NCI-H460 (cell line): ENCODE measurements at regions not wholly inside any gene's neighbourhood (a gene's known extent, or its start where the extent isn't known, plus 50 kb on each side); places are given as distances from the start of the nearest gene placed in this dataset.
"Not testable (repeated sequence)": the region's sequence is repeated elsewhere in the genome, so short reads cannot be mapped to it uniquely, and the experiment has no call there.

Experiments
- DNase-seq: peaks from one replicate; pipeline ENCODE4 v3.0.0-alpha.2; 2016; ENCODE audit warnings: low read depth; ENCODE audit errors: extremely low read depth

DNA sequence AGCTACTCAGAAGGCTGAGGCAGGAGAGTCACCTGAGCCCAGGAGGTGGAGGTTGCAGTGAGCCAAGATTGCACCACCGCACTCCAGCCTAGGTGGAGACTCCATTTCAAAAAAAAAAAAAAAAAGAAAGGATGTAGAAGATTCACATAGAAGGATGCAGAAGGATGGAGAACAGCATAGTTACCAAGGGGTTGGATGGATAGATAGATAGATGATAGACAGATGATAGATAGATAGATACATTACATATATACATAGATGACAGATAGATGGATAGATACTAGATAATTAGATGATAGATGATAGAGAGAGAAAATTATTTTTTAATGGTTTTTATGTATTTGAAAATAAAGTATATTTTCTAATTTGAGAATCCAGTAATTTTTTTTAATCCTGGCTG is 160.7 kb upstream of the ARID1B start:
- no peak for DNase-seq

DNA sequence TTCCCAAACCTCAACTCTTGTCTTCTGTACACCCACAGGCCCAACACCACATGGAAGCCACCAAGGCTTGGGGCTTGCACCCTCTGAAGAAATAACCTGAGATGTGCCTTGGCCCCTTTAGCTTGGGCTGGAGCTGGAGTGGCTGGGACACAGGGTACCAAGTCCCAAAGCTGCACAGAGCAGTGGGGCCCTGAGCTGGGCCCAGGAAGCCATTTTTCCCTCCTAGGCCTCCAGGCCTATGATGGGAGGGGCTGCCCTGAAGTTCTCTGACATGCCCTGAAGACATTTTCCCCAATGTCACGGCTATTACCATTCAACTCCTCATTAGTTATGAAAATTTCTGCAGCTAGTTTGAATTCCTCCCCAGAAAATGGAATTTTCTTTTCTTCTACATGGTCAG is 163.2 kb upstream of the ARID1B start:
- DNase-seq: no peak

DNA sequence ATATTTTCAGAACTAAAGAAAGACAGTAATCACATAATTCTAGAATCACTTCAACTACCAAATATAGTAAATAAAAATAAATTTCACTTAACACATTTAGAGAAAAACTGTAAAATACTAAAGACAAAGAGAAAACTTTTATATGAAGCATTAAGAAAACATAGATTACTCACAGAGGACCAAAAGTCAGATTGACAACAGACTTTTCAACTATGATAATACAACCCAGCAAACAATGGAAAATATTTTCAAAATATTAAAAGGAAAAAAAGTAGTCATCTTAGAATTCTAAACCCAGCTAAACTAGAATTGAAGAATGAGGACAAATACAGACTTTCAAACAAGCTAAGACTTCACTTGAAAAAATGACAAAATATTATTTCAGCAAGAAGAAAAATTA is 164.8 kb upstream of the ARID1B start:
- no peak for DNase-seq

DNA sequence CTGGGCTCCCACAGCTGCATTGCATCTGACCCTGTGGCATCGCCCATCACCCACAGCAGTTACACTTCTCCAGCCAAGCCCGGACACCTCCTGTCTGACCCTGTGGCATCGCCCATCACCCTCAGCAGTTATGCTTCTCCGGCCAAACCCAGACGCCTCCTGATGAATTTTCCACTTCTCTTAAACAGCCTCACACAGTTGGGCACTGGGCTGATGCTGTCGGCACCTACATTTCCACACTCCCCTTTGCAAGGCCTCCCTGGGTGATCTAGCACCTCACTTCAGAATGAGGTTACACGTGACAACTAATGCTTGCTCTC is 175.2 kb upstream of the ARID1B start:
- no peak for DNase-seq

DNA sequence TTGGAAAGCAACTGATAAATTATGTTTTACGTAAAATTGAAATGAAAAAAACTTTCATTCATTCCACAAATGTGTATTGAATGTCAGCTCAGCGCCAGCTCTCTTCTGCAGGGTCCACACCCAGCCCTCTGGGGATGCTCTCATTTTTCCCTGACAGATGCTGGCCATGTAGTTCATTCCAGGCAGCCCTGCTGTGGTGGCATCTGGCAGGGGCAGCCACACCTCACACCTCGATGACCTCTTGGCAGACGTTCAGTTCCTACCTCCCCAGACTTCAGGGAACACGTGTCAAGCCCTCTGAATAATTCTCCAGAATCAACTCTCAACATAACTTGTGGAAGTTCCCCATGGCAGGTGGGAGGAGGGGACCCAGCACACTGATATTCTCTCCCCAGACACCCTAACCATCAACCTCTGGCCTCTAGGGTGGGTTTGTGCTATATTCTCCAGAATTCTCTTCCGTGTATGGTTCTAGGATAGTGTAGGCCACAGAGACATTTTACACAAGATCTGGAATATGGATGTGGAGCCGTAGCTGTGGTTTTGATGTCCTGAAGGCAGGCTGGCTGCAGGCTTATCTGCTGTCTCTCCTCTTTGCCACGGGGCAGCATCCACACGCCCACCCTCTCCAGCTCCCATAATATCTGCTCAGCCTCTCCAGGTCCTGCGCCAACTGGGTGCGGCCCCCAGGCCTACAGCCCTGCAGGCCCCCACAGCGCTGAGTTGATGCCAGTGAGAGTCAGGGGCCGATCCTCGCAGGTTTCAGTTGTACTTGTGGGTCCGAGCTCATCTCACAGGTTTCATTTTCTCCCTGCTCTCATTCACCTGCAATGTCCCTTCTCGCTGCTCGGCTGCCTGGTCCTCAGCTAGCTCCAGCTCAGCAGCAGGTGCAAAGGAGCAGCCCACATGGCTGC is 175.8 kb upstream of the ARID1B start:
- no peak for DNase-seq

DNA sequence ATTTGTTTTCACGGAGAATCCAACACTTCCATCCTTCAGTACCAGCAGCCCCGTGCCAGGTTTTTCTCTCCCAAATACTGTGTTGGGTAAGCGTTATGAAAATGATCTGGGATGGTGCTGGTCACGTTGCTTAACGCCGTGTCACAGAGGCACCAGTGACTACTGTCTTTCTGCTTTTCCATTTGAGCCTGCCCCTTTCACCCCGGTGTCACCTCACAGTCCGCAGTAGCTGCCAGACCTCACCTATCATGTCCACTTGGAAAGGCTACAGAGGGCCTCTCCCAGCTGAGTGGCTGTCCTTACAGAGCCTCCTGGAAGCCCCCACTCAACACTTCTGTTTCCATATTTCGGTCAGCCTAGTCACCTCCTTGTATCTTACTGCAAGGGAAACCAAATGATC is 176.5 kb upstream of the ARID1B start:
- no peak for DNase-seq

DNA sequence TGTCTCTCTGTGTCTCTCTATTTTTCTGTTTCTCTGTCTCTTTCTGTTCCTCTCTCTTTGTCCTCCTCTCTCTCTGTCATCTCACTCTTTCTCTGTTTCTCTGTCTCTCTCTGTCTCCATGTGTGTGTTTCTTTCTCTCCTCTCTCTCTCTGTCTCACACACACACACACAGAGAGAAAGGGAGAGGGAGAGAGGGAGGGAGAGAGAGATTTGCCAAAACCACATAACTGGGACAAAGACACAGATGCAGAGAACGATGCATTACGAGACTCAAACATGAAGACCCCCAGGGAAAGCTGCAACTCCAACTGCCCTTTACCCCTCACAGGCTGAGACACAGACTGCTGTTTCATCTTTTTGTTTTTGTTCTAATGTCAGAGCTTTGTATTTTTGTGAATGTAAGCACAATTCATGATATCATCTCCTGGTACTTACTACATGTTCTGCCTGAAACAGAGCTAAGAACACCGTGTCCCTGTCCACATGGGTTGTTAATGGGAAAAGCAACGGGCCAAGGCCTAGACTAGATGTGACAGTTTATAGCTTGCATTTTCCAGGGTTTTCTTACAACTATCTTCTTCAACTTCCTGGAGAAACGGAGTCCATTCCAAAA is 177.1 kb upstream of the ARID1B start:
- DNase-seq: no peak

DNA sequence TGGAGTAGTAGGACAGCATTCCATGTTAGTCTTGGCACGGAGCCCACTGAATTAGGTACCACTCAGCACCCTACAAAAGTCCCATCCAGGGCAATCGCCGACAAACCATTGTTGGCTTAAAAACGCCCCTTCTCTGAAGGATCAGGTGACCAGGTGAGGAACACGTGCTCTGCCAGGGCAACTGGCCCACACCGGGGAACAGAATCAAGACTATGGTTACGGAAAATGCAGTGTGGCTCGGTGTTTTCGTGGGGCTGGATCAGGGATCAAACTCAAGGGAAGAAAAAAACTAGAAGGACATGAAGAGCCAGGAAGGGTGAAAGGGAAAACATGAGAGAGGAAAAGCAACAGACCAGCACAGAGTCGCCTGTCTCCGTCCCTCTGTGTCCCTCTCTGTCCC is 177.8 kb upstream of the ARID1B start:
- DNase-seq: no peak

DNA sequence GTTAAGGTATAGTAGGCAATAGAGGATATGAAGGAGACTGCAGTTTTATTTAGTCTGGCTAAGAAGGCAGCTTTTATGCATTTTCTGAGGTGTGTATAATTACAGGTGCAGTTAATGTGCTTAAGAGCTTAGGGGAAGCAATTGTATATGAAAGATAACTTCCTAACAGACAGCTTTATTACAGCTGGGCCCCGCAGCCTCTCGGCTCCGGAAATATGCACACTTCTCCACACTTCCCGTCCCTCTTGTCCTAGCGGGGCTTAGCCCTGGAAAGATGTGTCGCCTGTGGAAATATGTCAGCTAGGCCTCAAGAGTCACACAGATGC is 178.4 kb upstream of the ARID1B start:
- DNase-seq: no peak

DNA sequence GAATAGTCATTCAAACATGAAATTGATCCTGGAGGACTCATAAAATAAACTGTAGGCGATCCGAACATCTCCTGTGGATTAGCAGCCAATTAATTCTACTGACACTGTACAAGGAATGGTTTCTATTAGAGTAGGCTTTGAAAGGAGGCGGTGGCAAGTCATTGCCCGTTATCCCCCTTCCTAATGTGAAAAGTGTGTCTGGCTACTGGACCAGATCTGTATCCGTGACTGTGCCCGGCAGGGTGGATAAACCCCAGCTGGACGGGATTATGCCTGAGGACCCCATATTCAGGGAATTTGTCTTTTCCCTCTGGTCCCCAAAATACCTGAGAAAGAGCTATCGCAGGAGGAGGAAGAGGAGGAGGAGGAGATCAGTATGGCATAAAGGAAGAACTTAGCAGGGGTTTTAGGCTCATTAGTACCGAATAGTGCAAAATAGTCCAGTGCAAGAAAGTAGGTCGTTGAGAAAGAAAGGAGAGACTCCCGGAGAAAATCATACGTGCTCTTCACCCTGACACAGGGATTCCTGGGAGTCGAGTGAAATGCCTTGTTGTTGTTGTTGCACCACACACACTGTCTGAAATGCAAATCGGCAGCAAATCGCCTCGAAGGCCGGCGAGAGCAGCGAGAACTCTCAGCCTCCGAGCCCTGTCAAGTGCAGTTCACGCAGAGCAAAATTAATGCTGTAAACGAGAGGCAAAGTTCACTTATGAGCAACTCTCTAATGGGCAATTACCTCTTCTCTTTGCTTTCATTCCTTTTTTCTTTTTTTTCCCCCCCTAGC is 178.9 kb upstream of the ARID1B start:
- DNase-seq: no peak

DNA sequence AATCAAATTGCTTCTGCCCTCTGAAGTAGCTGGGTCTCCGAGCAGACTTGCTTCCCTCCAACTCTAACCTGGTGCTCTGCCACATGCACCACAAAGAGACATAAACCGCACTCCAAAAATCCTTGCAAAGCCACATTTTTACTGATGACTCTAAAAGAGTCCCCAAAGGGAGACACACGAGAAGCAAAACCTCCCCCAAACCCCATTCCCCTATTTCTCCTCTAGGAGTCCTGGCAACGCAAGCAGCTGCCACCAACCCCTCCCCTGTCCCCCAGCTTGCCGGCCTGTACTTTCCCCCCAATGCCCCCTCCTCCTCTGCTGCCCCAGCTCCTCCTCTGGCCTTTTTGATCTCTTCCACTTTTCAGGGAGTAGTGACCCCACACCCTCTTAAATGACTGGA is 180.1 kb upstream of the ARID1B start:
- DNase-seq: no peak

DNA sequence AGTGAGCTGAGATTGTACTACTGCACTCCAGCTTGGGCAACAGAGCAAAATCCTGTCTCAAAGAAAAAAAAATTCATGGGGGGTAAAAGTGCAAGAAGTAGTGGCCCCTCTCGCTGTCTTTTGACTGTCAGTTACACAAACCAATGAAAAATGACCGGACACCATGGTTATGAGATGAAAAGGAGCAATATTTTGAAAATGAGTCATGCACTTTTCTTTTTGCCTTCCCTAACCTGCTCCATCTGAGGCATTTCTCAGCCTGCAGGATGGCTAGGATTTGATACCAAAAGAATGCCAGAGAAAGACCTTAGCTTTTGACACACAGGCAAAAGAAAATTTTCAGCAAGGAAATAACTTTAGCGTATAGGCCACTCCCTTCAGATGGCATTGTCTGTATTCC is 181.7 kb upstream of the ARID1B start:
- no peak for DNase-seq

DNA sequence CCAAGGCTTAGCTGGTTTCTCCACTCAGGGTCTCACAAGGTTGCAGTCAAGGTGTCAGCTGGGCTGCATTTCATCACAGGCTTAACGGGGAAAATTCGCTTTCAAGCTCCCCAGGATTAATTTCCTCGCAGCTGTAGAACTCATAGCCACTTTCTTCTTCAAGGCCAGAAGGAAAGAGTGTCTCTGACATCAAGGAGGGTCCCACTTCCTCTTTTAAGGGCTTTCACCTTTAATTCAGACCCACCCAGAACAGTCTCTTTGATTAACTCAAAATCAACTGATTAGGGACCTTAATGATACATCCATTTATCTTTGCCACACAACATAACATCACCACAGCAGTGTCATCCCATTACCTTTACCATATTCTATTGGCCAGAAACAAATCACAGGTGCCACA is 183.3 kb upstream of the ARID1B start:
- no peak for DNase-seq

DNA sequence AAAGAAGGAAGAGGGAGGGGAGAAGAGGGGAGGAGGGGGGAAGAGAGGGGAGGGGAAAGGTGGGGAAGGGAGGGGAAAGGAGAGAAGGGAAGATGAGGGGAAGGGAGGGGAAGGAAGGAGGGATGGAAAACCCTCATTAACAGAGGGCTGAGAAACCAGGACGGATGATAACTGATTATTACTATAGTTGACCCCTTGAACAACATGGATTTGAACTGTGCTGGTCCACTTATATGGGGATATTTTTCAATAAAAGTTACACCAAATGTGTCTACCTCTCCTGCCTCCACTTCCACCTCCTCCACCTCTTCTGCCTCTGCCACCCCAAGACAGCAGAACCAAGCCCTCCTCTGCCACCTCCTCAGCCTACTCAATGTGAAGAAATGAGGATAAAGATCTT is 184.1 kb upstream of the ARID1B start:
- DNase-seq: no peak

DNA sequence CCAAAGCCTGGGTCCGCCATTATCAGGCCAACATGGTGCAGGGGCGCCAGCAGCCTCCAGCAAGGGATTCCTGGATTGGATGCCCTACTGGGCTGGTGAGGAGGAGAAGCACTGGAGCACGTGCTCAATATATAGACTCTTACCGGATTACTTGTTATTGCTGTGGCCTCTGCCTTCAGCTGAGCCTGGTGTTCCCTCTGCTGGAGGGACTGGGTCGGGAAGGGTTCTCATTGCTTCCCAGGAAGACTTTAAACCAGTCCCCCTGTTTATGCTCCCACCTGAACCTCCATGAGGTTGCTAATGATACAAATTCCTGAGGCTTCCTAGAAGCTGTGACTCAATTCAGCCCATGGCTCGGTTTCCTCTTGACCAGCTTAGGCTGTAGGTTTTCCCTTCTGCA is 186.7 kb upstream of the ARID1B start:
- DNase-seq: no peak

DNA sequence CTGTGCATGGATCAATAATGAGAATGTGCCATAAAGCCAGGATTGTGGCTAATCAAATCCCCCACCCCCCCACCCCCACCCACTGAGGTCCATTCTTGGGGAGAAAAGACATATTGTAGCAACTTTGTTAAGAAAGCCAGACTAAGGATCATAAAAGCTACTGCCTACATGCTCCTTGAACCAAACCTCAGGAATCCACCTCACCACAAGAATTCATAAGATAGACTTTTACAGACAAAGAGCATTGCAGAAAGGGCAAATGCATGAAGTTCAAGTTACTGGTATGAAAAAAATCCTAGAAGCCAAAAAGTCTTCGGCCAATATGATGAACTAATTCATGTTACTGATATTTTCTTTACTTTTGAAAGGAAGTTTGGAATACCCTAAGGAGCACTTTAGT is 187.9 kb upstream of the ARID1B start:
- no peak for DNase-seq

DNA sequence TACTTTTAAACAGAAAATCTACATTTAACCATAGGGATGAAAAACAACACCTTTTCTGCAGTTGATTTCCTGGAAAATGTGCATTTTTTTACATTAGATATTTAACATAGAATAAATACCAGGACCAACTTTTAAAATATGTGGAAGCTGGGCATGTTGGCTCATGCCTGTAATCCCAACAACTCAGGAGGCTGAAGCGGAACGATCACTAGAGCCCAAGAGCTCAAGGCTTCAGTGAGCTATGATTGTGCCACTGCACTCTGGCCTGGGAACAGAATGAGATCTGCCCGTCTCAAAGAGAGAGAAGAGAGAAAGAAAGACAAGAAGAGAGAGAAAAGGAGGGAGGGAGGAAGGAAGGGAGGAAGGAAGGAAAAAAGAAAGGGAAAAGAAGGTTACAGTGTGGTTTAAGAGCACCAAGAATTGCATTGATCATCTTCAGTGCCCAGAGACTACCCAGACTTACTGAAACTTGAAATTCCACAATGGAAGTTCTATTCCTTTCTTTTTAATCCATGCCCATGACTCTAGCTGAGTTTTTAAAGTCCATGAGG is 189.4 kb upstream of the ARID1B start:
- no peak for DNase-seq

DNA sequence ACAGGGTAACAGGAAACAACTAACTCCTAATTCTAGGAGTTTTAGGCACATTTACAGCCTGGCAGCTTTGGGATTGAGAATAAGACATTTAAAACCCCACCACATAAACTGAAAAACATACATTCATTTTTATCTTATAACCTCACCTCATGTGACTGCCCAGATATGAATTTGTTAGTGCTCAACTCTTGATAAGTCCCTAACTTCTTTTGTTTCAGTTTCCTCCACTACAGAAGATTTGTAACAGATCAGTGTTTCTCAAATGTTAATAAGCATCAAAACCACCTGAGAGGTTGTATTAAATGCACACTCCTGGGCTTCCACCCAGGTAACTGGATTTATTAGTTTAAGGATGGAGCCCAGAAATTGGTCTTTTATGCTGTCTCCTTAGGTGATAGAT is 190.1 kb upstream of the ARID1B start:
- DNase-seq: no peak

DNA sequence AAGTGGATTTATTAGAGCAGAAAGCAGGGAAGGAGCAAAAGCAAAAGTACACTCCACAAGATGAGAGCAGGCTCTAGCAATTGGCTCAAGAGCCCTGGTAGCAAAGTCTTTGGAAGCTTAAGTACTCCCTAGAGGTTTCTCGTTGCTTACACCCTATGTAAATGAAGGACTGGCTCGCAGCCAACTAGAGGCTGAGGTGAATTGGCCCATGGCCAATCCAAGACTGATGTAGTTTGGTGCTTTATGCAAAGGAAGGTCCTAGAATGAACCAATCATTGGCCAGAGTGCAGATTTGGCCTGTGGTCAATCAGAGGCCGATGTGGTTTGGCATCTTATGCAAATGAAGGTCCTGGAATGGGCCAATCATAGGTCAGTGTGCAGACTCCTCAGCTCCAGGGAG is 191.3 kb upstream of the ARID1B start:
- DNase-seq: no peak

DNA sequence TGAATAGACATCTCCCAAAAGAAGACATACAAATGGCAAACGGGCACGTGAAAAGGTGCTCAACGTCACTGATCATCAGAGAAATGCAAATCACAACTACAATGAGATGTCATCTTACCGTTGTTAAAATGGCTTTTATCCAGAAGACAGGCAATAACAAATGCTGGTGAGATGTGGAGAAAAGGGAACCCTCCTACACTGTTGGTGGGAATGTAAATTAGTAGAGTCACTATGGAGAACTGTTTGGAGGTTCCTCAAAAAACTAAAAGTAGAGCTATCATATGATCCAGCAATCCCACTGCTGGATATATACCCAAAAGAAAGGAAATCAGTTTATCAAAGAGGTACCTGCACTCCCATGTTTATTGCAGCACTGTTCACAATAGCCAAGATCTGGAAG is 193.1 kb upstream of the ARID1B start:
- not testable (repeated sequence) for DNase-seq

DNA sequence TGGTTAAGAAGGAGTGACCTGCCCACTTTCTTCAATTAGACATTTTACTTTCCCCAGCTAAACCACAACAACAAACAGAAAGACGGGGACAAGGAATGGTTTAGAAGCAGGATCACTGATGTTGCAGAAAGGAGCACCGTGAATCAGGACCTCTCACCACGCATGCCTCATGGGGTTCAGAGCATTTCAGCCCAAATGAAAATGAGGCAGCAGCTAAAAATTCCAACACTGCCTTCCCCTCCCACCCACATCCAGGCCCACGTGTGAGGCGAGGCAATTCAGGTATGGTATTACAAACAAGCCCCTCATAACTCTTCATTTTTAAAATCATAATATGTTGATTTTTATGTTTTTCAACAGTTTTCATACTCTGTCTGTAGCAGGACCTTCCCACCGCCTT is 194.1 kb upstream of the ARID1B start:
- DNase-seq: no peak

DNA sequence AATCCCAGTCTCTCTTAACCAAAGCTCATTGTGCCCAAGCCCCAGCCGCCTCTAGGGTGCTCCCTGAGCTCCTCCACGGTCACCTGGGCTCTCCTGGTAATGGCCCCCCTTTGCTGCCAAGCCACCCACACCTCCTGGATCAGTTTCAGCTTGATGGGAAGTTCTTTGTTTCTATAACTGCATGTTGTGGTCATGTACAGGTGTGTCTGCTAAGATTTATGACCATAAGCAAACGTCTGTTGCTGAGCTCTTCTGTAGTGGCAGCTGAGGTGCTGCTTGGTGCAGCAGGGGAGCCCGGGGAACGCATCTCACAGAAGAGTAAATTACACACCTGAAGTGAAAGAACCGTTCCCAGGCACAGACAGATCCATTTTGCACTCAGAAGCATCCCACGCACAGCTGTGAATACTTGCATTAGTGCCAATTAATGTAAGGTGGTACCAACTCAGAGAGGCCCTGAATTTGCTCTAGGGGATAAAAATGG is 194.6 kb upstream of the ARID1B start:
- no peak for DNase-seq
